Stimulated activated effector memory CD8-positive, alpha-beta T cell treated with anti-CD3 and anti-CD28 coated beads, Interleukin-12 subunit alpha, Interleukin-12 subunit beta, amount 100 ng/mL, for 72 hours (primary cell): ENCODE measurements at regions not wholly inside any gene's neighbourhood (a gene's known extent, or its start where the extent isn't known, plus 50 kb on each side); places are given as distances from the start of the nearest gene placed in this dataset.
"Not testable (repeated sequence)": the region's sequence is repeated elsewhere in the genome, so short reads cannot be mapped to it uniquely, and the experiment has no call there.

Experiments used
- ATAC-seq: fragments of 150-1000 bp; cut with Tn5 transposase; 2 replicates; pipeline ENCODE4 v1.10.0; 2021
- DNase-seq, 2 donors: peaks; one replicate each; pipeline ENCODE4 v3.0.0; 2021 to 2022; ENCODE audit warnings: low spot score in 2 of 2
- H3K27ac Mint-ChIP-seq: one replicate; pipeline ENCODE4 v1.8.0; 2022; ENCODE audit warnings: mild to moderate bottlenecking, mixed read lengths
- H3K36me3 Mint-ChIP-seq: one replicate; pipeline ENCODE4 v1.8.0; 2022; ENCODE audit warnings: mild to moderate bottlenecking, mixed read lengths
- H3K4me1 Mint-ChIP-seq: one replicate; pipeline ENCODE4 v1.8.0; 2022; ENCODE audit warnings: mixed read lengths
- H3K4me3 Mint-ChIP-seq: one replicate; pipeline ENCODE4 v1.8.0; 2022; ENCODE audit warnings: mild to moderate bottlenecking, mixed read lengths
- H3K9me3 Mint-ChIP-seq: one replicate; pipeline ENCODE4 v1.8.0; 2022; ENCODE audit warnings: mixed read lengths

DNA sequence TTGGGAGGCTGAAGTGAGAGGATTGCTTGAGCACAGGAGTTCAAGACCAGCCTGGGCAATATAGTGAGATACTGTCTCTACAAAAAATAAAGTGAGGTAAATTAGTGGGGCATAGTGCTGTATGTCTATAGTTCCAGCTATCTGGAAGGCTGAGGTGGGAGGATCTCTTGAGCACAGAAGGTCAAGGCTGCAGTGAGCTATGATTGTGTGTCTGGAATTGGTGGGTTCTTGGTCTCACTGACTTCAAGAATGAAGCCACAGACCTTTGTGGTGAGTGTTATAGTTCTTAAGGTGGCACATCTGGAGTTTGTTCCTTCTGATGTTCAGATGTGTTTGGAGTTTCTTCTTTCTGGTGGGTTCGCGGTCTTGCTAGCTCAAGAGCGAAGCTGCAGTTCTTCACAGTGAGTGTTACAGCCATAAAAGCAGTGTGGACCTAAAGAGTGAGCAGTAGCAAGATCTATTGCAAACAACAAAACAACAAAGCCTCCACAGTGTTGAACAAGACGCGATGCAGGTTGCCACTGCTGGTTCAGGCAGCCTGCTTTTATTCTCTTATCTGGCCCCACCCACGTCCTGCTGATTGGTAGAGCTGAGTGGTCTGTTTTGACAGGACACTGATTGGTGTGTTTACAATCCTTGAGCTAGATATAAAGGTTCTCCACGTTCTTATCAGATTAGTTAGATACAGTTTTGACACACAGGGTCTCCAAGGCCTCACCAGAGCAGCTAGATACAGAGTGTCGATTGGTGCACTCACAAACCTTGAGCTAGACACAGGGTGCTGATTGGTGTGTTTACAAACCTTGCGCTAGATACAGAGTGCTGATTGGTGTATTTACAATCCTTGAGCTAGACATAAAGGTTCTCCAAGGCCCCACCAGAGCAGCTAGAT, 79.3 kb upstream of the AMZ2 start:
- not testable (repeated sequence) for DNase-seq, H3K36me3 Mint-ChIP-seq, H3K9me3 Mint-ChIP-seq
- peak; percentile 28 for ATAC-seq
- Mint-ChIP-seq H3K4me1 (peaks cover 17% of the 10 kb centered on the region), H3K4me3 (peak overlapping the region; percentile 13), H3K27ac (peak overlapping the region; percentile 30)

DNA sequence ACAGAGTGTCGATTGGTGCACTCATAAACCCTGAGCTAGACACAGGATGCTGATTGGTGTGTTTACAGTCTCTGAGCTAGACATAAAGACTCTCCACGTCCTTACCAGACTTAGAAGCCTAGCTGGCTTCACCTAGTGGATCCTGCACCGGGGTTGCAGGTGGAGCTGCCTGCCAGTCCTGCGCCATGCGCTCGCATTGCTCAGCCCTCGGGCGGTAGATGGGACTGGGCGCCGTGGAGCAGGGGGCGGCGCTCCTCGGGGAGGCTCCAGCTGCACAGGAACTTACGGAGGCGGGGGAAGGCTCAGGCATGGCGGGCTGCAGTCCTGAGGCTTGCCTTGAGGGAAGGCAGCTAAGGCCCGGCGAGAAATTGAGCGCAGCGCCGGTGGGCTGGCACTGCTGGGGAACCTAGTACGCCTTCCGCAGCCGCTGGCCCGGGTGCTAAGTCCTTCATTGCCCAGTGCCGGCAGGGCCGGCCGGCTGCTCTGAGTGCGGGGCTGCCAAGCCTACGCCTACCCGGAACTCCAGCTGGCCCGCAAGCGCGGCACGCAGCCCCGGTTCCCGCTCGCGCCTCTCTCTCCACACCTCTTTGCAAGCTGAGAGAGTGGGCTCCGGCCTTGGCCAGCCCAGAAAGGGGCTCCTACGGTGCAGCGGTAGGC, 78.5 kb upstream of the AMZ2 start:
- not testable (repeated sequence) for H3K27ac Mint-ChIP-seq, H3K9me3 Mint-ChIP-seq, ATAC-seq, DNase-seq, H3K36me3 Mint-ChIP-seq, H3K4me3 Mint-ChIP-seq
- peaks cover 17% of the 10 kb centered on the region for H3K4me1 Mint-ChIP-seq

GRCh38 chr17:68169840-68170239, 78.0 kb upstream of the AMZ2 start:
- DNase-seq (peak in 1 of 2 donors; percentile 44), ATAC-seq (no peak)
- Mint-ChIP-seq H3K4me1 (peaks cover 17% of the 10 kb centered on the region), H3K36me3 (no peaks in the 10 kb centered on the region), H3K27ac (no peak overlapping the region), H3K9me3 (no peaks in the 10 kb centered on the region), H3K4me3 (no peak overlapping the region)

GRCh38 chr17:68170246-68170645, 77.6 kb upstream of the AMZ2 start:
- no peaks in the 10 kb centered on the region for H3K36me3 Mint-ChIP-seq
- no peak overlapping the region for H3K27ac Mint-ChIP-seq
- ATAC-seq, result no peak
- DNase-seq, result peak in 1 of 2 donors; percentile 36
- peaks cover 17% of the 10 kb centered on the region for H3K4me1 Mint-ChIP-seq
- no peak overlapping the region for H3K4me3 Mint-ChIP-seq
- H3K9me3 Mint-ChIP-seq, result no peaks in the 10 kb centered on the region

DNA sequence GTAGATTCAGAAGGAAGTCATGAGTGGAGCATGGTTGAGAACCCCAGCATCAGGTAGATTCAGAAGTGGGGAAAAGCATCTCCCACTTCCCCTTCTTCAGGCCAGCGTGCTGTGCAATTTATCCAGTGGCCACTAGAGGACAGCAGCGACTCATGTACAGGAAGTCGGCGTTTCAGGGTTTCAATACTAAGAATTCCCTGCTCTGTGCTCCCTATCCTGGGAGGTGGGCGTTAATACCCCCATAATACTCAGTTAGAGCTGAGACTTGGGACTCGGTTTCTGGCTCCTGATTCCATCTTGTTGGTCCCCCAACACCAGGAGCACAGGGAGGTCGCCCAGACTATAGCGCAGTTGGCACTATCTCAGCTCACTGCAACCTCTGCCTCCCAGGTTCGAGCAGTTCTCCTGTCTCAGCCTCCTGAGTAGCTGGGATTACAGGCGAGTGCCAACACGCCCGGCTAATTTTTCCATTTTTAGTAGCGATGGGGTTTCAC, 75.3 kb upstream of the AMZ2 start:
- H3K9me3 Mint-ChIP-seq, result no peaks in the 10 kb centered on the region
- peak; percentile 54 to 83 for DNase-seq
- H3K27ac Mint-ChIP-seq, result no peak overlapping the region
- H3K4me1 Mint-ChIP-seq, result peaks cover 22% of the 10 kb centered on the region
- H3K4me3 Mint-ChIP-seq, result no peak overlapping the region
- ATAC-seq, result peak; percentile 68
- no peaks in the 10 kb centered on the region for H3K36me3 Mint-ChIP-seq

GRCh38 chr17:68175416-68175815, 72.4 kb upstream of the AMZ2 start:
- H3K4me3 Mint-ChIP-seq, result no peak overlapping the region
- no peaks in the 10 kb centered on the region for H3K9me3 Mint-ChIP-seq
- no peak for DNase-seq
- peak overlapping the region; percentile 8 for H3K27ac Mint-ChIP-seq
- peaks cover 9% of the 10 kb centered on the region for H3K4me1 Mint-ChIP-seq
- peaks cover 1% of the 10 kb centered on the region for H3K36me3 Mint-ChIP-seq
- ATAC-seq, result no peak

- H3K4me1 Mint-ChIP-seq, result peaks cover 14% of the 10 kb centered on the region
- H3K27ac Mint-ChIP-seq, result peak overlapping the region; percentile 8
- peaks cover 6% of the 10 kb centered on the region for H3K36me3 Mint-ChIP-seq
- ATAC-seq (no peak), DNase-seq (no peak)
- H3K4me3 Mint-ChIP-seq, result no peak overlapping the region
- H3K9me3 Mint-ChIP-seq, result no peaks in the 10 kb centered on the region
Observed at GRCh38 chr17:68175905-68176304, 71.9 kb upstream of the AMZ2 start.

- DNase-seq (no peak), ATAC-seq (no peak)
- Mint-ChIP-seq H3K4me1 (peaks cover 17% of the 10 kb centered on the region), H3K4me3 (no peak overlapping the region), H3K9me3 (no peaks in the 10 kb centered on the region), H3K27ac (no peak overlapping the region), H3K36me3 (peaks cover 9% of the 10 kb centered on the region)
Observed at GRCh38 chr17:68176718-68177117, 71.1 kb upstream of the AMZ2 start.

- Mint-ChIP-seq H3K4me3 (no peak overlapping the region), H3K4me1 (peaks cover 31% of the 10 kb centered on the region), H3K27ac (no peak overlapping the region), H3K36me3 (peaks cover 9% of the 10 kb centered on the region), H3K9me3 (no peaks in the 10 kb centered on the region)
- no peak for DNase-seq
- ATAC-seq, result no peak
Observed at GRCh38 chr17:68178831-68179230, 69.0 kb upstream of the AMZ2 start.

GRCh38 chr17:68179236-68179925, 68.5 kb upstream of the AMZ2 start:
- no peaks in the 10 kb centered on the region for H3K9me3 Mint-ChIP-seq
- no peak overlapping the region for H3K27ac Mint-ChIP-seq
- H3K4me3 Mint-ChIP-seq, result no peak overlapping the region
- peaks cover 37% of the 10 kb centered on the region for H3K4me1 Mint-ChIP-seq
- peaks cover 9% of the 10 kb centered on the region for H3K36me3 Mint-ChIP-seq
- ATAC-seq (no peak), DNase-seq (no peak)

- DNase-seq, result no peak
- Mint-ChIP-seq H3K4me1 (peaks cover 42% of the 10 kb centered on the region), H3K27ac (no peak overlapping the region), H3K9me3 (no peaks in the 10 kb centered on the region), H3K4me3 (no peak overlapping the region), H3K36me3 (peaks cover 9% of the 10 kb centered on the region)
- no peak for ATAC-seq
Observed at GRCh38 chr17:68179926-68180285, 67.9 kb upstream of the AMZ2 start.

- ATAC-seq, result peak; percentile 14
- H3K4me1 Mint-ChIP-seq, result peaks cover 55% of the 10 kb centered on the region
Observed at GRCh38 chr17:68182011-68182306, 65.9 kb upstream of the AMZ2 start.

GRCh38 chr17:68182940-68183551, 64.8 kb upstream of the AMZ2 start:
- Mint-ChIP-seq H3K9me3 (no peaks in the 10 kb centered on the region), H3K4me3 (peak overlapping the region; percentile 58), H3K27ac (peak overlapping the region; percentile 92), H3K36me3 (peaks cover 9% of the 10 kb centered on the region), H3K4me1 (peaks cover 57% of the 10 kb centered on the region)
- peak in 1 of 2 donors; percentile 79 for DNase-seq
- peak; percentile 81 for ATAC-seq

More at GRCh38 chr17:68182011-68182306, 65.9 kb upstream of the AMZ2 start:
- no peaks in the 10 kb centered on the region for H3K9me3 Mint-ChIP-seq
- no peak overlapping the region for H3K27ac Mint-ChIP-seq
- peaks cover 9% of the 10 kb centered on the region for H3K36me3 Mint-ChIP-seq
- peak overlapping the region; percentile 58 for H3K4me3 Mint-ChIP-seq
- no peak for DNase-seq

DNA sequence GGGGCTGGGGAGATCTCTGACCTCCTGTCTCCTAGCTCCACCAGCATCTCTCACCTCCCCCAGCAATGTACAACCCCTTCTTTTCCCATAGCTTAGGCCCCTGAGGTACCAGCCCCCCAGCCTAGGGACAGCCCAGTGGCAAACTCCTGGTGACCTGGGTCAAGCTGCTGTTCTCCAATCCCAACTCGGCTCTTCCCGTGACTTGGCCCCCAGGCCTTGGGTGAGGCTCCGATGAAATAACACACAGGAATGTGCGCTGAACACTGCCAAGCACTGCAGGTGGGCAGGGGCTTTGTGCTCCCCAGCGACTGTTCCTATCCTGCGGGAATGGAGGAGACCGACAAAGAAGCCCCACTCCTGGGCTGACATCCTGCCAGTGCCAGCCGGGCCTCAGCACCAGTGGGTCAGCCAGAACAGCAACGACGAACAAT, 63.7 kb upstream of the AMZ2 start:
- no peaks in the 10 kb centered on the region for H3K9me3 Mint-ChIP-seq
- H3K36me3 Mint-ChIP-seq, result peaks cover 9% of the 10 kb centered on the region
- H3K4me3 Mint-ChIP-seq, result peak overlapping the region; percentile 58
- H3K27ac Mint-ChIP-seq, result peak overlapping the region; percentile 92
- ATAC-seq (no peak), DNase-seq (peak in 1 of 2 donors; percentile 60)
- H3K4me1 Mint-ChIP-seq, result peaks cover 57% of the 10 kb centered on the region

DNA sequence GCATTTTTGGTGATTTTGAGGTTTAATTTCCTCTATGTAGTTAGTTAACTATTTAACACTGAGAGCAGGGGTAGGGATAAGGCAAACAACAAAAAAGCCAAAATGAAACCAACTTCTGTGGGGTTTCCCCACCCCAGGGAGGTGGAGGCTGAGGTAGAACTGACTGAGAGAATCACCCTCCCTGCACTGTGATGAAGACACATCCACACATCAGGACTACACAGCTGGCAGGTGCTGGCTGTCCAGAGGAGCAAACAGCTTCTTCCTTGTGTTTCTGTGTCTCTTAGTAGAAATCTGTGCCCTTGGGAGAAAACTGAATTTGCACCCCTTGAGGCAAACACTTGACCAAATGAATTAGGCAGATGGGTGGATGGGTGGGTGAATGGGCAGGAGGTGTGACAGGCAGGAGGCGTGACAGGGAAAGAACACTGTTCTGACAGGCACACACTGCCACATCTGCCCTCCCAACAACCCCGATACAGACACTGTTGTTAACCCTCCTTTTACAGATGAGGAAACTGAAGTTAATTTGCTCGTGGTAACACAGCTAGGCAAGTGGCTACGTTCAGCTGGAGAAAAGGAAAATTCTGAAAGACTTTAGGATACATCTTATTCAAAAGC, 62.9 kb upstream of the AMZ2 start:
- peaks cover 61% of the 10 kb centered on the region for H3K4me1 Mint-ChIP-seq
- H3K9me3 Mint-ChIP-seq, result no peaks in the 10 kb centered on the region
- H3K27ac Mint-ChIP-seq, result peak overlapping the region; percentile 92
- peaks cover 9% of the 10 kb centered on the region for H3K36me3 Mint-ChIP-seq
- DNase-seq (peak in 1 of 2 donors; percentile 80), ATAC-seq (peak; percentile 89)
- H3K4me3 Mint-ChIP-seq, result peak overlapping the region; percentile 58
